HL-60 (cell line): ENCODE measurements at regions not wholly inside any gene's neighbourhood (a gene's known extent, or its start where the extent isn't known, plus 50 kb on each side); places are given as distances from the start of the nearest gene placed in this dataset.
"Not testable (repeated sequence)": the region's sequence is repeated elsewhere in the genome, so short reads cannot be mapped to it uniquely, and the experiment has no call there.

Source experiments
- CTCF ChIP-seq: IDR thresholded peaks from one replicate; pipeline ENCODE4 v1.5.1; 2011; ENCODE audit warnings: low read length, control low read depth, inconsistent platforms; ENCODE audit not compliant: insufficient read depth
- GABPA ChIP-seq: IDR thresholded peaks from 2 replicates; pipeline ENCODE4 v1.6.1; 2012; ENCODE audit warnings: low read depth
- POLR2AphosphoS5 ChIP-seq: IDR thresholded peaks from 2 replicates; pipeline ENCODE4 v1.6.1; 2012; ENCODE audit warnings: low read depth
- REST ChIP-seq: IDR thresholded peaks from 2 replicates; pipeline ENCODE4 v1.6.1; 2012; ENCODE audit warnings: low read depth; ENCODE audit not compliant: insufficient replicate concordance
- SPI1 ChIP-seq: IDR thresholded peaks from 2 replicates; pipeline ENCODE4 v1.6.1; 2012; ENCODE audit warnings: low read depth, mild to moderate bottlenecking, borderline replicate concordance

- not testable (repeated sequence) for TF ChIP-seq CTCF, GABPA, REST, POLR2AphosphoS5, SPI1
These were observed 581.2 kb downstream of the ANKRD50 start for GRCh38 chr4:124131324-124131723.
